Smooth muscle cell (in vitro differentiated cells): ENCODE measurements at regions not wholly inside any gene's neighbourhood (a gene's known extent, or its start where the extent isn't known, plus 50 kb on each side); places are given as distances from the start of the nearest gene placed in this dataset.

ENCODE experiments used
- DNase-seq: peaks from one replicate; lab custom pipeline; 2025; ENCODE audit not compliant: unreplicated experiment; lab: John Stamatoyannopoulos, UW
- H2AFZ ChIP-seq: fragments of 200-600 bp; sonication (generic); 2 replicates; pipeline ENCODE4 v1.6.0; 2016; ENCODE audit warnings: antibody characterized with exemption, low read depth, mild to moderate bottlenecking
- H3F3A ChIP-seq: fragments of 200-600 bp; sonication (generic); 2 replicates; pipeline ENCODE4 v1.6.0; 2017; ENCODE audit warnings: antibody characterized with exemption, low read depth
- H3K27ac ChIP-seq: fragments of 200-600 bp; sonication (generic); 2 replicates; pipeline ENCODE4 v1.5.1; 2016; ENCODE audit warnings: low read depth, mild to moderate bottlenecking
- H3K27me3 ChIP-seq: fragments of 200-600 bp; sonication (generic); 2 replicates; pipeline ENCODE4 v1.6.1; 2016; ENCODE audit warnings: low read depth, mild to moderate bottlenecking
- H3K36me3 ChIP-seq: fragments of 200-600 bp; sonication (generic); 2 replicates; pipeline ENCODE4 v1.5.1; 2016; ENCODE audit warnings: low read depth
- H3K4me1 ChIP-seq: fragments of 200-600 bp; sonication (generic); 2 replicates; pipeline ENCODE4 v1.5.1; 2016; ENCODE audit warnings: low read depth
- H3K4me2 ChIP-seq: fragments of 200-600 bp; sonication (generic); 2 replicates; pipeline ENCODE4 v1.6.0; 2016; ENCODE audit warnings: mild to moderate bottlenecking
- H3K4me3 ChIP-seq: fragments of 200-600 bp; sonication (generic); 2 replicates; pipeline ENCODE4 v1.5.1; 2016; ENCODE audit warnings: mild to moderate bottlenecking
- H3K79me2 ChIP-seq: fragments of 200-600 bp; sonication (generic); 2 replicates; pipeline ENCODE4 v1.6.0; 2016; ENCODE audit warnings: low read depth, mild to moderate bottlenecking
- H3K9ac ChIP-seq: fragments of 200-600 bp; sonication (generic); 2 replicates; pipeline ENCODE4 v1.6.0; 2016; ENCODE audit warnings: low read depth
- H3K9me3 ChIP-seq: fragments of 200-600 bp; sonication (generic); replicated peaks from 2 replicates; pipeline ENCODE4 v1.5.1; 2016; ENCODE audit warnings: low read depth
- H4K20me1 ChIP-seq: fragments of 200-600 bp; sonication (generic); 2 replicates; pipeline ENCODE4 v1.6.0; 2016; ENCODE audit warnings: low read depth
- CTCF ChIP-seq: fragments of 200-600 bp; sonication (generic); IDR thresholded peaks from 2 replicates; pipeline ENCODE4 v1.5.1; 2017; ENCODE audit warnings: borderline replicate concordance, mild to moderate bottlenecking, antibody characterized with exemption; ENCODE audit not compliant: insufficient read depth, poor library complexity, severe bottlenecking
- WGBS: methylation state at CpG from one replicate; pipeline ENCODE4 v1.1.7; 2016; ENCODE audit warnings: low lambda C conversion rate; 5-methylcytosine and 5-hydroxymethylcytosine counted together

- TF ChIP-seq CTCF: no peak
- no peaks in the 10 kb centered on the region for H3F3A ChIP-seq
- no peaks in the 10 kb centered on the region for H3K36me3 ChIP-seq
- H3K4me2 ChIP-seq: no peak overlapping the region
- no peaks in the 10 kb centered on the region for H3K27me3 ChIP-seq
- no peak overlapping the region for H3K27ac ChIP-seq
- no peak overlapping the region for H3K9ac ChIP-seq
- no peak overlapping the region for H3K4me3 ChIP-seq
- no peak overlapping the region for H2AFZ ChIP-seq
- H3K4me1 ChIP-seq: no peaks in the 10 kb centered on the region
- DNase-seq: no peak
- H3K79me2 ChIP-seq: no peaks in the 10 kb centered on the region
- no peaks in the 10 kb centered on the region for H3K9me3 ChIP-seq
- no peaks in the 10 kb centered on the region for H4K20me1 ChIP-seq
- 96% methylated on average over 7 of the region's 7 CpGs for WGBS
Observed at GRCh38 chr18:38221476-38222100, 656.0 kb upstream of the CELF4 start.

GRCh38 chr18:38198956-38199355 is 633.4 kb upstream of the CELF4 start:
- no peaks in the 10 kb centered on the region for H3K79me2 ChIP-seq
- no peaks in the 10 kb centered on the region for H3F3A ChIP-seq
- H3K36me3 ChIP-seq: no peaks in the 10 kb centered on the region
- H3K4me1 ChIP-seq: no peaks in the 10 kb centered on the region
- no peak overlapping the region for H3K9ac ChIP-seq
- TF ChIP-seq CTCF: no peak
- no peak overlapping the region for H3K4me2 ChIP-seq
- no peak for DNase-seq
- WGBS: 18% methylated on average over 1 of the region's 1 CpG
- H3K27me3 ChIP-seq: no peaks in the 10 kb centered on the region
- no peak overlapping the region for H3K4me3 ChIP-seq
- no peaks in the 10 kb centered on the region for H4K20me1 ChIP-seq
- no peak overlapping the region for H3K27ac ChIP-seq
- no peak overlapping the region for H2AFZ ChIP-seq
- no peaks in the 10 kb centered on the region for H3K9me3 ChIP-seq

GRCh38 chr18:38198526-38198925 is 632.9 kb upstream of the CELF4 start:
- WGBS: 92% methylated on average over 1 of the region's 1 CpG

More at GRCh38 chr18:38198526-38198925, 632.9 kb upstream of the CELF4 start:
- Histone ChIP-seq H3K9me3 (no peaks in the 10 kb centered on the region), H3K9ac (no peak overlapping the region), H3K79me2 (no peaks in the 10 kb centered on the region), H3K4me1 (no peaks in the 10 kb centered on the region), H3K4me3 (no peak overlapping the region), H3K36me3 (no peaks in the 10 kb centered on the region), H3K27ac (no peak overlapping the region), H4K20me1 (no peaks in the 10 kb centered on the region), H3K27me3 (no peaks in the 10 kb centered on the region), H3F3A (no peaks in the 10 kb centered on the region), H3K4me2 (no peak overlapping the region), H2AFZ (no peak overlapping the region)
- no peak for TF ChIP-seq CTCF
- no peak for DNase-seq
